ENCODE measurements at regions not wholly inside any gene's neighbourhood (a gene's known extent, or its start where the extent isn't known, plus 50 kb on each side); places are given as distances from the start of the nearest gene placed in this dataset.
"Not testable (repeated sequence)": the region's sequence is repeated elsewhere in the genome, so short reads cannot be mapped to it uniquely, and the experiment has no call there.

DNA sequence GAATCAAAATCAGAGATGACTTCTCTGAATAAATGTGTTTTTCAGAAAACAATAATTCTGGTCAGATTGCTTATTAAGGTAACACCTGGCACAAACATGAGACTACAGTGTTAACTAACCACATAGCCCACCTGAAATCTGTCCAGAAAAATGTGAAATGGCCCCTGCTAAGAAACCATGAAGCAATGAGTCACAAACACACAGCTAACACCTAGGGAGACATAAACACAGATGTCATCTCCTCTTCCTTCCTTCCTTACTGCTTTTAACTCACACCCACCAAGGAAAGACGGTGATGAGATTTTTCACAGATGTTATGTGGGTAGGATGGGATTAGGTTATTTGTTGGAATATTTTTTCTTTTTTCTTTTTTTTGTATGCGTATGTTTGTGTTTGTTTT, 315.0 kb upstream of the STAC start:
- no peak for DNase-seq
- H3K36me3 ChIP-seq: no peaks in the 10 kb centered on the region
- WGBS, 3 donors: 64 to 68% (median 67%) methylated on average over 2 of the region's 2 CpGs
- H3K27me3 ChIP-seq: no peaks in the 10 kb centered on the region
- TF ChIP-seq POLR2A (IDR thresholded peaks at IDR 0.05): no peak
- TF ChIP-seq, protein P1, sequence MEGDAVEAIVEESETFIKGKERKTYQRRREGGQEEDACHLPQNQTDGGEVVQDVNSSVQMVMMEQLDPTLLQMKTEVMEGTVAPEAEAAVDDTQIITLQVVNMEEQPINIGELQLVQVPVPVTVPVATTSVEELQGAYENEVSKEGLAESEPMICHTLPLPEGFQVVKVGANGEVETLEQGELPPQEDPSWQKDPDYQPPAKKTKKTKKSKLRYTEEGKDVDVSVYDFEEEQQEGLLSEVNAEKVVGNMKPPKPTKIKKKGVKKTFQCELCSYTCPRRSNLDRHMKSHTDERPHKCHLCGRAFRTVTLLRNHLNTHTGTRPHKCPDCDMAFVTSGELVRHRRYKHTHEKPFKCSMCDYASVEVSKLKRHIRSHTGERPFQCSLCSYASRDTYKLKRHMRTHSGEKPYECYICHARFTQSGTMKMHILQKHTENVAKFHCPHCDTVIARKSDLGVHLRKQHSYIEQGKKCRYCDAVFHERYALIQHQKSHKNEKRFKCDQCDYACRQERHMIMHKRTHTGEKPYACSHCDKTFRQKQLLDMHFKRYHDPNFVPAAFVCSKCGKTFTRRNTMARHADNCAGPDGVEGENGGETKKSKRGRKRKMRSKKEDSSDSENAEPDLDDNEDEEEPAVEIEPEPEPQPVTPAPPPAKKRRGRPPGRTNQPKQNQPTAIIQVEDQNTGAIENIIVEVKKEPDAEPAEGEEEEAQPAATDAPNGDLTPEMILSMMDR (IDR thresholded peaks at IDR 0.05): no peak
- no peak for TF ChIP-seq EP300 (IDR thresholded peaks at IDR 0.05)
- H3K9me3 ChIP-seq: no peaks in the 10 kb centered on the region
- intact Hi-C loops (cut with DNase I): no loop called here
- no peak overlapping the region for H3K27ac ChIP-seq
- no peaks in the 10 kb centered on the region for H3K4me1 ChIP-seq (ENCODE audit: insufficient read depth)
- H3K4me3 ChIP-seq: no peak overlapping the region

DNA sequence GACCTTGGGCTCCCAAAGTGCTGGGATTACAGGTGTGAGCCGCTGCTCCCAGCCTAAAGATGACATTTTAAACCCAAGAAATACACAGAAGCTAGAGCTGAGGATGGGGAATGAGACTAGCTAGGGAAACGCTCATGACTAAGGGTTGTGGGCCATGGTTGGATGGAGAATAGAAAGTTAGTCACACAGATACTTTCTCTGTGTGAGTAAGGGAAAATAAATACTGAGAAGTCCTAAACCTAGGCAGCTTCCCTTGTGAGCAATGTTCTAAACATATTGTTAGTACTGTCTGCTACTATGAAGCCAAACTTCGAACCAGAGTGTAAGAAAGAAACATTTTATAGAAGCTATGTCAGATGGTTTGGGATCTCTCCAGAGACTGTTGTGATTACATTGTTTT, 304.8 kb upstream of the STAC start:
- intact Hi-C loops (cut with DNase I): no loop called here

DNA sequence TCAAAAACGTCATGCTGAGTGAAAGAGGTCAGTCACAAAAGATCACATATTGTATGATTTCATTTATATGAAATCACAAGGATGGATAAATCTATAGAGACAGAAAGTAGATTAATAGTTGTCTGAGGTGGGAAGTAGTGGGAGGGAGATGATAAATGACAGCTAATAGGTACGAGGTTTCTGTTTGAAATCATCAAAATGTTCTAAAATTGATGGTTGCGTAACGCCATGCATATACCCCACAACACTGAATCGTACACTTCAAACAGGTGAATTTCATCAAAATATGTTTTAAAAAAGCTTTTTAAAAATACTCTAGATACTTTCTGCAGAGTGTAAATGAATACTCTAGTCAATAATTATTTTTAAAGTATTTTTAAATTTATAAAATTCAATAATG, 303.0 kb upstream of the STAC start:
- H3K27ac ChIP-seq: no peak overlapping the region
- H3K36me3 ChIP-seq: no peaks in the 10 kb centered on the region
- no peaks in the 10 kb centered on the region for H3K9me3 ChIP-seq
- 69 to 70% (median 70%) methylated on average over 5 of the region's 5 CpGs for WGBS, 3 donors
- H3K4me3 ChIP-seq: no peak overlapping the region
- H3K27me3 ChIP-seq: no peaks in the 10 kb centered on the region
- TF ChIP-seq, protein P1 (IDR thresholded peaks at IDR 0.05): no peak
- no peak for TF ChIP-seq EP300 (IDR thresholded peaks at IDR 0.05)
- TF ChIP-seq POLR2A (IDR thresholded peaks at IDR 0.05): no peak
- no peaks in the 10 kb centered on the region for H3K4me1 ChIP-seq (ENCODE audit: insufficient read depth)
- intact Hi-C loops (cut with DNase I): no loop called here
- DNase-seq: no peak

More for the DNA sequence above, 304.8 kb upstream of the STAC start:
- no peaks in the 10 kb centered on the region for H3K36me3 ChIP-seq
- no peaks in the 10 kb centered on the region for H3K9me3 ChIP-seq
- WGBS, 3 donors: 74 to 79% (median 75%) methylated on average over 3 of the region's 3 CpGs
- DNase-seq: no peak
- H3K27ac ChIP-seq: no peak overlapping the region
- H3K27me3 ChIP-seq: no peaks in the 10 kb centered on the region
- no peak overlapping the region for H3K4me3 ChIP-seq
- no peaks in the 10 kb centered on the region for H3K4me1 ChIP-seq (ENCODE audit: insufficient read depth)
- TF ChIP-seq, protein P1 (IDR thresholded peaks at IDR 0.05): no peak
- TF ChIP-seq POLR2A (IDR thresholded peaks at IDR 0.05) (no peak), EP300 (IDR thresholded peaks at IDR 0.05) (no peak)

DNA sequence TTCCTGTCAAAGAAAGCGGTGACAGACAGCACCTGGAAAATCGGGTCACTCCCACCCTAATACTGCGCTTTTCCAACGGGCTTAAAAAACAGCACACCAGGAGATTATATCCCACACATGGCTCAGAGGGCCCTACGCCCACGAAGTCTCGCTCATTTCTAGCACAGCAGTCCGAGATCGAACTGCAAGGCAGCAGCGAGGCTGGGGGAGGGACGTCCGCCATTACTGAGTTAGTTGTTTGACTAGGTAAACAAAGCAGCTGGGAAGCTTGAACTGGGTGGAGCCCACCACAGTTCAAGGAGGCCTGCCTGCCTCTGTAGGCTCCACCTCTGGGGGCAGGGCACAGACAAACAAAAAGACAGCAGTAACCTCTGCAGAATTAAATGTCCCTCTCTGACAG, 297.3 kb upstream of the STAC start:
- H3K27me3 ChIP-seq; DNase-seq; intact Hi-C loops (cut with DNase I); H3K4me1 ChIP-seq (ENCODE audit: insufficient read depth); H3K27ac ChIP-seq; H3K36me3 ChIP-seq; H3K9me3 ChIP-seq; H3K4me3 ChIP-seq: not testable (repeated sequence)
- WGBS, 3 donors: 87 to 91% (median 89%) methylated on average over 12 of the region's 12 CpGs

DNA sequence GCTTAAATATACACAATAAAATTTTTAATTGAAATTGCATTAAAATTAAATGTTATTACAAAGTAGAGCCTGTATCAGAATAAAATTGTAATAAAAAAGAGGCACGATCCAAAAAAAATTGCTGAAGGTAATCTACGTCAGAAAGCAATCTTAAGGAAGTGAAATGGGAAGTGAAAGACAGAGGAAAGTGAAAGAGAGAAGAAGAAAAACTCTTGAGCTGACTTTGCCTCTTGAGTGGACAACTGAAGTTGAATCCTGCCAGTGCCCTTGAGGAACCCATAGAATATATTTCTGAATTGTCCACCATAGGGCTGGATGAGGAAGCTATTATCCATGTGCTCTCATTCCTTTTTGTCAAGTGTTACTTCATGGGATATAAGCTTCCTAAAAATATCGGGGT, 285.1 kb upstream of the STAC start:
- H3K9me3 ChIP-seq: no peaks in the 10 kb centered on the region
- no peaks in the 10 kb centered on the region for H3K36me3 ChIP-seq
- TF ChIP-seq POLR2A (IDR thresholded peaks at IDR 0.05) (no peak), EP300 (IDR thresholded peaks at IDR 0.05) (no peak)
- TF ChIP-seq, protein P1 (IDR thresholded peaks at IDR 0.05): no peak
- 85 to 92% (median 85%) methylated on average over 3 of the region's 3 CpGs for WGBS, 3 donors
- intact Hi-C loops (cut with DNase I): no loop called here
- H3K4me3 ChIP-seq: no peak overlapping the region
- no peaks in the 10 kb centered on the region for H3K4me1 ChIP-seq (ENCODE audit: insufficient read depth)
- no peak for DNase-seq
- H3K27ac ChIP-seq: no peak overlapping the region
- no peaks in the 10 kb centered on the region for H3K27me3 ChIP-seq
